Right atrium auricular region (tissue), 2 donors: ENCODE measurements at regions not wholly inside any gene's neighbourhood (a gene's known extent, or its start where the extent isn't known, plus 50 kb on each side); places are given as distances from the start of the nearest gene placed in this dataset.

Experiments
- DNase-seq: peaks from one replicate; pipeline ENCODE4 v3.0.0-alpha.2; 2019; ENCODE audit warnings: low spot score
- H3K27ac ChIP-seq, 2 donors: fragments of 200-600 bp; sonication (generic); 1 replicate in 1 of 2; 2 replicates in 1 of 2; pipeline ENCODE4 v1.5.1; 2016 to 2019
- H3K27me3 ChIP-seq, 2 donors: fragments of 200-600 bp; sonication (generic); one replicate each; pipeline versions ENCODE4 v1.5.1 to v1.6.0; 2017 to 2019
- H3K36me3 ChIP-seq: fragments of 200-600 bp; sonication (generic); one replicate; pipeline ENCODE4 v1.5.1; 2016
- H3K4me1 ChIP-seq, 2 donors: fragments of 200-600 bp; sonication (generic); one replicate each; pipeline versions ENCODE4 v1.5.1 to v1.6.0; 2017 to 2019
- H3K4me3 ChIP-seq, 2 donors: fragments of 200-600 bp; sonication (generic); 1 replicate in 1 of 2; 2 replicates in 1 of 2; pipeline ENCODE4 v1.5.1; 2017 to 2019; ENCODE audit warnings: mild to moderate bottlenecking in 1 of 2, moderate library complexity in 1 of 2
- H3K9me3 ChIP-seq, 2 donors: fragments of 200-600 bp; sonication (generic); one replicate each; pipeline ENCODE4 v1.5.1; 2019
- TF ChIP-seq, protein P1 (sequence below), 2 donors: fragments of 200-600 bp; sonication (generic); IDR thresholded peaks; one replicate each; pipeline ENCODE4 v1.5.1; 2019; ENCODE audit warnings: antibody characterized with exemption in 2 of 2

GRCh38 chr9:115261656-115262081, 143.7 kb upstream of the TNC start:
- Histone ChIP-seq H3K9me3 (no peaks in the 10 kb centered on the region), H3K36me3 (no peaks in the 10 kb centered on the region), H3K4me1 (peaks cover 0 to 8% of the 10 kb centered on the region in 2 donors), H3K27me3 (no peaks in the 10 kb centered on the region), H3K27ac (no peak overlapping the region), H3K4me3 (no peak overlapping the region)
- DNase-seq, result no peak
- TF ChIP-seq, protein P1, sequence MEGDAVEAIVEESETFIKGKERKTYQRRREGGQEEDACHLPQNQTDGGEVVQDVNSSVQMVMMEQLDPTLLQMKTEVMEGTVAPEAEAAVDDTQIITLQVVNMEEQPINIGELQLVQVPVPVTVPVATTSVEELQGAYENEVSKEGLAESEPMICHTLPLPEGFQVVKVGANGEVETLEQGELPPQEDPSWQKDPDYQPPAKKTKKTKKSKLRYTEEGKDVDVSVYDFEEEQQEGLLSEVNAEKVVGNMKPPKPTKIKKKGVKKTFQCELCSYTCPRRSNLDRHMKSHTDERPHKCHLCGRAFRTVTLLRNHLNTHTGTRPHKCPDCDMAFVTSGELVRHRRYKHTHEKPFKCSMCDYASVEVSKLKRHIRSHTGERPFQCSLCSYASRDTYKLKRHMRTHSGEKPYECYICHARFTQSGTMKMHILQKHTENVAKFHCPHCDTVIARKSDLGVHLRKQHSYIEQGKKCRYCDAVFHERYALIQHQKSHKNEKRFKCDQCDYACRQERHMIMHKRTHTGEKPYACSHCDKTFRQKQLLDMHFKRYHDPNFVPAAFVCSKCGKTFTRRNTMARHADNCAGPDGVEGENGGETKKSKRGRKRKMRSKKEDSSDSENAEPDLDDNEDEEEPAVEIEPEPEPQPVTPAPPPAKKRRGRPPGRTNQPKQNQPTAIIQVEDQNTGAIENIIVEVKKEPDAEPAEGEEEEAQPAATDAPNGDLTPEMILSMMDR (IDR thresholded peaks at IDR 0.05), result no peak

GRCh38 chr9:115262477-115262876, 144.5 kb upstream of the TNC start:
- no peaks in the 10 kb centered on the region for H3K36me3 ChIP-seq
- peaks cover 0 to 8% of the 10 kb centered on the region in 2 donors for H3K4me1 ChIP-seq
- TF ChIP-seq, protein P1 (IDR thresholded peaks at IDR 0.05), result no peak
- no peak for DNase-seq
- no peaks in the 10 kb centered on the region for H3K9me3 ChIP-seq
- no peak overlapping the region for H3K4me3 ChIP-seq
- no peaks in the 10 kb centered on the region for H3K27me3 ChIP-seq
- no peak overlapping the region for H3K27ac ChIP-seq

GRCh38 chr9:115262952-115263351, 145.0 kb upstream of the TNC start:
- Histone ChIP-seq H3K4me1 (peaks cover 0 to 8% of the 10 kb centered on the region in 2 donors), H3K36me3 (no peaks in the 10 kb centered on the region), H3K9me3 (no peaks in the 10 kb centered on the region), H3K4me3 (no peak overlapping the region), H3K27ac (no peak overlapping the region), H3K27me3 (no peaks in the 10 kb centered on the region)
- no peak for DNase-seq
- TF ChIP-seq, protein P1 (IDR thresholded peaks at IDR 0.05), result no peak

DNA sequence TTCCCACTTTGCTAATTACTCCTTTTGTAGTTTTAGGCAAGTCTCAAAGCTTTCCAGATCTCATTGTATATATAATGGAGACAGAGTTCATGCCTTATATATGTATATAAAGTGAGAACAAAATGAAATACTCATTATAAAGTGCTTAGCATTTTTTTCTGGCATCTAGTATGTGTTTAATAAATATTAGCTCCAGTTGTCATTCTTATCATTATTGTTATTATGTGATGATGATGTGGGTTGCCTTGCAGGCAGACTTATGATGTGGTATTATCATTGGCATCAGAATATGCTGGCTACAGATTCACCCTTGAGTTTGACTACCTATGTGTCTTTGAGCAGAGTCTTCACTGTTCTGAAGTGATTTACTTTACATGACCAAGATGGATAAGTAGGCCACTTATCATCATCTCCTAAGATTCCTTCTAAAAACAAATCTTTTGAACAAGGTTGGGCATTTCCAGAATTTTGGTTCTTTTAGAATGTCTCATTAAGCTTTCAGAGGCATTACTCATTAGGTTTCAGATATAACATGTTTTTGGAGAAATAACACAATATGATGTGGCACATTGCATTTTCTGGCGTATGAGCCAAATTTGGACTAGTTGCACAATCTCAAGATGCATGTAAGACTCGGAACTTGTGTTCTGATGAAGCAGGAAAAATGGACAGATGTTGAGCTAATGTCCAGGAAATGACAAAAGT, 145.6 kb upstream of the TNC start:
- Histone ChIP-seq H3K27ac (no peak overlapping the region), H3K27me3 (no peaks in the 10 kb centered on the region), H3K9me3 (no peaks in the 10 kb centered on the region), H3K4me1 (peaks cover 0 to 8% of the 10 kb centered on the region in 2 donors), H3K36me3 (no peaks in the 10 kb centered on the region), H3K4me3 (no peak overlapping the region)
- no peak for DNase-seq
- TF ChIP-seq, protein P1 (IDR thresholded peaks at IDR 0.05), result no peak

- TF ChIP-seq, protein P1 (IDR thresholded peaks at IDR 0.05), result no peak
- Histone ChIP-seq H3K27me3 (no peaks in the 10 kb centered on the region), H3K36me3 (no peaks in the 10 kb centered on the region), H3K27ac (no peak overlapping the region), H3K9me3 (no peaks in the 10 kb centered on the region), H3K4me3 (no peak overlapping the region), H3K4me1 (peaks cover 0 to 8% of the 10 kb centered on the region in 2 donors)
- no peak for DNase-seq
Observed at GRCh38 chr9:115264313-115264712, 146.4 kb upstream of the TNC start.

DNA sequence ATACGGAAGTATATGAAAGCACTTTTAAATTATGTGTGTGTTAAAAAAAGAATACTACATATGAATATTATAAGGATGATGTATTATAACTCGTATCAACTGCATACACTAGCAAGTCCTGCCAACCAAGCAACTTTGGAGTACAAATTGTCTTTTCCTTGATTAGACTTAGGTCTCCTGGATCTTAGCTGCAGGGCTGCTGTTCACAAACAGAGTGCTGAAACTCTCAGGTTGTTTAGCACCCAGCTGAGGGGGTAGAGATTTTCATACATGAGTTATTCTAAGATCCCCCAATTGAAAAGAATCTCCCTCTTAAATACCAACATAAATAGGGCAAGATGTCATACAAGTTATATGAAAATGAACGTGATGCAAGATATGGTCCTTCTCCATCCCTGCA, 149.8 kb upstream of the TNC start:
- Histone ChIP-seq H3K9me3 (peaks cover 0 to 5% of the 10 kb centered on the region in 2 donors), H3K27ac (no peak overlapping the region), H3K4me1 (peaks cover 0 to under 1% of the 10 kb centered on the region in 2 donors), H3K36me3 (no peaks in the 10 kb centered on the region), H3K27me3 (no peaks in the 10 kb centered on the region), H3K4me3 (no peak overlapping the region)
- TF ChIP-seq, protein P1 (IDR thresholded peaks at IDR 0.05), result no peak
- no peak for DNase-seq
